ENCODE measurements at regions not wholly inside any gene's neighbourhood (a gene's known extent, or its start where the extent isn't known, plus 50 kb on each side); places are given as distances from the start of the nearest gene placed in this dataset.

- Mint-ChIP-seq H3K9me3 (no peaks in the 10 kb centered on the region), H3K4me1 (no peaks in the 10 kb centered on the region)
- CTCF ChIA-PET, result no interaction called here
Measured at GRCh38 chr20:60558486-60558885, 600.3 kb downstream of the CDH26 start.

GRCh38 chr20:60559462-60559861 lies 601.2 kb downstream of the CDH26 start:
- no peak overlapping the region for H3K4me3 Mint-ChIP-seq
- DNase-seq, result no peak
- no peaks in the 10 kb centered on the region for H3K9me3 Mint-ChIP-seq
- H3K27ac Mint-ChIP-seq, result no peak overlapping the region
- H3K4me1 Mint-ChIP-seq, result no peaks in the 10 kb centered on the region
- H3K36me3 Mint-ChIP-seq (ENCODE audit: low read depth), result no peaks in the 10 kb centered on the region
- no peaks in the 10 kb centered on the region for H3K27me3 Mint-ChIP-seq
- ChIA-PET CTCF (no interaction called here), POLR2A (no interaction called here)

More at GRCh38 chr20:60558486-60558885, 600.3 kb downstream of the CDH26 start:
- Mint-ChIP-seq H3K27me3 (no peaks in the 10 kb centered on the region), H3K27ac (no peak overlapping the region), H3K4me3 (no peak overlapping the region), H3K36me3 (ENCODE audit: low read depth) (no peaks in the 10 kb centered on the region)
- POLR2A ChIA-PET, result no interaction called here
- DNase-seq, result no peak

DNA sequence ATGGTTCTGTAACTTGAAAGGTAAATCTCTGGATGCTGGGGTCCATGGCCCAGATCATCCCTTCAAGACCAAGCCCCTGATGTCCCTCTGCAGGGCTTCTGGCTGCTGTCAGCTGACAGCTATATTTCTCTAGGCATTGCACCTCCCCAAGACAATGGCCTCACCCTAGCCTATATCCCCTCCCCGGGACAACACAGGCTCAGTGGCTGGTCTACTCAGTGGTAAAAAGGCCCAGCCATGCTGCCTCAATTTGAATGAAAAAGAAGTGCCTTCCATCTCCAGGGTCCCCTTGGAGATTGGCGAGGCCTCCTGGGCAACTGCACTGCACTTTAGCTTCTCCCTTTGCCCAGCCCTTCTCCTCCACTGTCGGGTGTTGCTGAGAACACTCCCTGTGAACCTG lies 602.8 kb downstream of the CDH26 start:
- DNase-seq, result no peak
- Mint-ChIP-seq H3K4me3 (no peak overlapping the region), H3K27me3 (no peaks in the 10 kb centered on the region), H3K4me1 (no peaks in the 10 kb centered on the region), H3K36me3 (ENCODE audit: low read depth) (no peaks in the 10 kb centered on the region), H3K9me3 (no peaks in the 10 kb centered on the region), H3K27ac (no peak overlapping the region)
- ChIA-PET POLR2A (no interaction called here), CTCF (no interaction called here)

GRCh38 chr20:60565083-60565482 lies 606.9 kb downstream of the CDH26 start:
- CTCF ChIA-PET, result no interaction called here
- H3K4me1 Mint-ChIP-seq, result no peaks in the 10 kb centered on the region
- no peak for DNase-seq
- no peak overlapping the region for H3K4me3 Mint-ChIP-seq
- H3K36me3 Mint-ChIP-seq (ENCODE audit: low read depth), result no peaks in the 10 kb centered on the region
- no peaks in the 10 kb centered on the region for H3K27me3 Mint-ChIP-seq
- POLR2A ChIA-PET, result no interaction called here
- no peak overlapping the region for H3K27ac Mint-ChIP-seq
- H3K9me3 Mint-ChIP-seq, result no peaks in the 10 kb centered on the region

GRCh38 chr20:60565551-60565950 lies 607.3 kb downstream of the CDH26 start:
- Mint-ChIP-seq H3K4me3 (no peak overlapping the region), H3K9me3 (no peaks in the 10 kb centered on the region), H3K27ac (no peak overlapping the region), H3K27me3 (no peaks in the 10 kb centered on the region), H3K36me3 (ENCODE audit: low read depth) (no peaks in the 10 kb centered on the region), H3K4me1 (no peaks in the 10 kb centered on the region)
- POLR2A ChIA-PET, result no interaction called here
- DNase-seq, result no peak
- CTCF ChIA-PET, result no interaction called here

DNA sequence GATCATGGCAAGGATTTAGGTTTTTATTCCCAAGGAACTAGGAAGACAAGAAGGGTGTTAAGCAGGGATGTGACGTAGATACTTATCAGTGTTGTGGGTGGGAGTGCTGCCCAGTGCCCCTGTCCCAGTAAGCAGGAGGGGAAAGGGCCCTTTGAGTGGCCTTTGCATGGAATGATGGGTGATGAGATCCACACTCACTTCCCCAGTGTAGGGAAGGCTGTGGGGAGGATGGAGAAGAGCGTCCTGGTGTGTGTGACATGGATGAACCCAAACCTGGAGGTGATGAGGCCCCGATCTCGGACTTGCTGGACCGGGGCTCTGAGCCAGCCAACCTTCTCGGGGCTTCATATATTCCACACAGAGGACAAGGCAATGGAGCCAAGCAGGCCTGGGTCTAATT lies 610.9 kb downstream of the CDH26 start:
- Mint-ChIP-seq H3K27ac (no peak overlapping the region), H3K4me1 (no peaks in the 10 kb centered on the region)

DNA sequence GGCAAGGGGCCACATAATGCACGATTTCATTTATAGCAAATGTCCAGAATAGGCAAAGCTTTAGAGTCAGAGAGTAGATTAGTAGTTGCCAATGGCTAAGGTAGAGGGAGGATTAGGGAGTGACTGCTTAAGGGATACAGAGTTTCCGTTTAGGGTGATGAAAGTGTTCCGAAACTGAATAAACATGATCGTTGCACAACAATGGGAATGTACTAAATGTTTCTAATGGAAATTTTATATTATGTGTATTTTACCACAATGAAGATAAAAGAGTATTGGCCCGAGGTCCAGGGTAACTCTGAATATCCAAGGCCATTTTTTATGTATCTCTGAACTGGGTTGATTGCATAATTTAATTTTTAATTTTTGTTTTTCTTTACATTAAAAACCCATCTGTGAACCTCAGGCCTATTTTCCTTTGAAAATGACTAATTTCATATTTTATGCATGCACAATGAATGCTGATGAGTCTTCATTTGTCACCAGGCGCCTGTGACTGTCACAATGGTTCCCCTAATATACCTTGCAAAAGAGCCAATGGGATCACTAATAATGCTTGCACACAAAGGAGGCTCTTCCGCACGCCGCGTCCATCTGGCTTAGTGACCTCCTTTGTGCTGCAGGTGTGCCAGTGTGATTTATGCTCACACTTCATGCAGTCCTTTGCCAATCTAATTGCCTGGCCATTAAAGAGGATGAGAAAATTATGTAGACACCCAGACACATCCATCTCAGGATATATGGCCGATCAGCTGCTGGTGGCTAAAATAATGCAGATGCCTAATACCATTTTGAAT lies 612.5 kb downstream of the CDH26 start:
- Mint-ChIP-seq H3K4me3 (no peak overlapping the region), H3K36me3 (ENCODE audit: low read depth) (no peaks in the 10 kb centered on the region), H3K9me3 (no peaks in the 10 kb centered on the region), H3K27ac (no peak overlapping the region), H3K27me3 (no peaks in the 10 kb centered on the region), H3K4me1 (no peaks in the 10 kb centered on the region)
- ChIA-PET CTCF (no interaction called here), POLR2A (no interaction called here)
- DNase-seq, result no peak

More for the DNA sequence above, 610.9 kb downstream of the CDH26 start:
- H3K27me3 Mint-ChIP-seq, result no peaks in the 10 kb centered on the region
- DNase-seq, result no peak
- no peaks in the 10 kb centered on the region for H3K36me3 Mint-ChIP-seq (ENCODE audit: low read depth)
- H3K4me3 Mint-ChIP-seq, result no peak overlapping the region
- ChIA-PET CTCF (no interaction called here), POLR2A (no interaction called here)
- H3K9me3 Mint-ChIP-seq, result no peaks in the 10 kb centered on the region

DNA sequence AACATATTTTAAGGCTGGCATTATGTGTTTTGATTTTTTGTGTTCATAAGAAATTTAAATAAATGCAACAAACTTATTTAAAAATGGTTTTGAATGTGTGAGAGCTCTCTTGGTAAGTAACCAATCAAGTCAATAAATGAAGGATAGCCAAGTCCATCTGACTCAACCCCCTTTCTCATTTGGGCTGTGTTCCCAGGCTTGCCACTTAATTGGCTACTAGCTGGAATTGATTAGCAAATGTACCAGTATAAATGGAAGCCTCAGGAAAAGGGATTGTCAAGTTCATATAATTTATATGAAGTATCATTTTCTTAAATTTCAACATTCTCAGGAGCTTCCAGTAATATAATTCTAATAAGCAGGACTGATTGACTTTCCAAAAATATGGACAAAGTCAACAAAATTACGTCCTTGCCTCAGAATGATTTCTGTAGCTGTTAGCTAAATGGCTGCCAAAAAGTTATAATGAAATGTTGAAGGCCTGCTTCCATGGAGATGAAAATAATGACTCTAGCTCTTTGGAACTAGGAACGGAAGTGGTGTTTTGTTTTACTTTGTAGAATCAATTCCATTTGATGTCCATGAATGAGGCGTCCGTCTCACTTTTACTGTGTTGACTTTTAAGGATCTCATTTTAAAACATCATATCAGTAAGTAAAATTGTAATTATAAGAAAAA lies 614.9 kb downstream of the CDH26 start:
- no peaks in the 10 kb centered on the region for H3K27me3 Mint-ChIP-seq
- DNase-seq, result no peak
- H3K4me3 Mint-ChIP-seq, result no peak overlapping the region
- CTCF ChIA-PET, result no interaction called here
- no peak overlapping the region for H3K27ac Mint-ChIP-seq
- POLR2A ChIA-PET, result no interaction called here
- H3K36me3 Mint-ChIP-seq (ENCODE audit: low read depth), result no peaks in the 10 kb centered on the region
- no peaks in the 10 kb centered on the region for H3K4me1 Mint-ChIP-seq
- H3K9me3 Mint-ChIP-seq, result no peaks in the 10 kb centered on the region

DNA sequence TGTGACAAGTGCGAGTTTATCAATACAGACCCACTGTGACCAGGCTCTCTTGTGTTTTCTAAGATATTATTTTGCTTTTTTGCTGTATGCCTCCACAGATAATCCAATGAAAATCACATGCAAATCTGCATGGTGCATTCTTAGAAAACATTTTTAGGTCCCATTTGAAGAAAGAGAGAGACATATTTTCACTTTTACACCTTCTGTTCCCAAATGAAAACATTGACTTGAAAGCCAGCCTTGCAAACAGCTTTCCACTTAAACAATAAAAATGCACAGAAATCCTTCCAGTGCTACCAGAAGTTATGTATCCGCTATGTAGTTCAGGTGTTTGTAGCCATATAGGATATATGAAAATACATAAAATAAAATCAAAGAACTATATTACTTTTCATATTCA lies 618.0 kb downstream of the CDH26 start:
- no peaks in the 10 kb centered on the region for H3K9me3 Mint-ChIP-seq
- DNase-seq, result no peak
- H3K4me3 Mint-ChIP-seq, result no peak overlapping the region
- no peaks in the 10 kb centered on the region for H3K27me3 Mint-ChIP-seq
- no peak overlapping the region for H3K27ac Mint-ChIP-seq
- POLR2A ChIA-PET, result no interaction called here
- H3K36me3 Mint-ChIP-seq (ENCODE audit: low read depth), result no peaks in the 10 kb centered on the region
- no peaks in the 10 kb centered on the region for H3K4me1 Mint-ChIP-seq
- CTCF ChIA-PET, result no interaction called here

- H3K36me3 Mint-ChIP-seq (ENCODE audit: low read depth), result no peaks in the 10 kb centered on the region
- no peaks in the 10 kb centered on the region for H3K9me3 Mint-ChIP-seq
- ChIA-PET CTCF (no interaction called here), POLR2A (no interaction called here)
- no peak for DNase-seq
- no peaks in the 10 kb centered on the region for H3K4me1 Mint-ChIP-seq
- no peak overlapping the region for H3K27ac Mint-ChIP-seq
- no peak overlapping the region for H3K4me3 Mint-ChIP-seq
- peaks cover 2% of the 10 kb centered on the region for H3K27me3 Mint-ChIP-seq
Measured at GRCh38 chr20:60579941-60580515, 621.8 kb downstream of the CDH26 start.

GRCh38 chr20:60581606-60582115 lies 623.4 kb downstream of the CDH26 start:
- H3K36me3 Mint-ChIP-seq (ENCODE audit: low read depth), result no peaks in the 10 kb centered on the region
- ChIA-PET CTCF (no interaction called here), POLR2A (no interaction called here)
- no peak overlapping the region for H3K4me3 Mint-ChIP-seq
- no peaks in the 10 kb centered on the region for H3K9me3 Mint-ChIP-seq
- no peak for DNase-seq
- H3K27ac Mint-ChIP-seq, result no peak overlapping the region
- H3K27me3 Mint-ChIP-seq, result peaks cover 2% of the 10 kb centered on the region
- H3K4me1 Mint-ChIP-seq, result no peaks in the 10 kb centered on the region

- no peak for DNase-seq
- POLR2A ChIA-PET, result no interaction called here
- no peaks in the 10 kb centered on the region for H3K36me3 Mint-ChIP-seq (ENCODE audit: low read depth)
- H3K27ac Mint-ChIP-seq, result no peak overlapping the region
- peaks cover 2% of the 10 kb centered on the region for H3K27me3 Mint-ChIP-seq
- H3K4me1 Mint-ChIP-seq, result no peaks in the 10 kb centered on the region
- H3K9me3 Mint-ChIP-seq, result no peaks in the 10 kb centered on the region
- CTCF ChIA-PET, result no interaction called here
- no peak overlapping the region for H3K4me3 Mint-ChIP-seq
Measured at GRCh38 chr20:60583741-60584140, 625.5 kb downstream of the CDH26 start.

- H3K27ac Mint-ChIP-seq, result no peak overlapping the region
- CTCF ChIA-PET, result no interaction called here
- no peak for DNase-seq
- H3K9me3 Mint-ChIP-seq, result no peaks in the 10 kb centered on the region
- POLR2A ChIA-PET, result interaction anchor here (0.6 kb wide), 1 partner anchor 175 kb away, joined by 3 read pairs; no protein-coding TSS in a partner anchor
- H3K4me1 Mint-ChIP-seq, result no peaks in the 10 kb centered on the region
- peaks cover 2% of the 10 kb centered on the region for H3K27me3 Mint-ChIP-seq
- no peak overlapping the region for H3K4me3 Mint-ChIP-seq
- no peaks in the 10 kb centered on the region for H3K36me3 Mint-ChIP-seq (ENCODE audit: low read depth)
Measured at GRCh38 chr20:60584221-60584620, 626.0 kb downstream of the CDH26 start.

All from activated CD4-positive, alpha-beta T cell treated with anti-CD3 and anti-CD28 coated beads, Interleukin-2, amount 10 ng/mL, durations not matched to agents 7 days and 5 days (primary cell).